H1 (cell line): ENCODE measurements at regions not wholly inside any gene's neighbourhood (a gene's known extent, or its start where the extent isn't known, plus 50 kb on each side); places are given as distances from the start of the nearest gene placed in this dataset.

ENCODE experiments used
- KDM5A ChIP-seq: fragments of 200-600 bp; IDR thresholded peaks from 2 replicates; pipeline ENCODE4 v1.7.1; 2012; ENCODE audit warnings: mild to moderate bottlenecking, low read length, inconsistent platforms, mixed read lengths
- POLR2A ChIP-seq, 2 experiments: IDR thresholded peaks; 1 replicate in 1 of 2; 2 replicates in 1 of 2; pipeline ENCODE4 v1.6.1; 2011; ENCODE audit warnings: low read depth in 2 of 2, low read length in 2 of 2, mild to moderate bottlenecking in 2 of 2; ENCODE audit errors: control extremely low read depth in 1 of 2

GRCh38 chr5:135221187-135221473, 177.9 kb downstream of the MACROH2A1 start:
- TF ChIP-seq POLR2A (IDR thresholded peaks at IDR 0.05; ENCODE audit: control extremely low read depth in 1 of 2, low read depth in 2 of 2, low read length in 2 of 2) (no peak), KDM5A (no peak)
